Common myeloid progenitor, CD34-positive (primary cell): ENCODE measurements at regions not wholly inside any gene's neighbourhood (a gene's known extent, or its start where the extent isn't known, plus 50 kb on each side); places are given as distances from the start of the nearest gene placed in this dataset.
A peak's percentile ranks its signal among the peaks of the same experiment; 100 is the strongest.
"Not testable (repeated sequence)": the region's sequence is repeated elsewhere in the genome, so short reads cannot be mapped to it uniquely, and the experiment has no call there.

Source experiments
- CTCF ChIA-PET: fragments of 350-600 bp; sonication (Branson Sonifier 250); formaldehyde crosslinking; loops from one replicate; lab custom pipeline; 2021; ENCODE audit warnings: antibody characterized with exemption; lab: Charles Lee
- POLR2A ChIA-PET: fragments of 350-600 bp; sonication (Branson Sonifier 250); formaldehyde crosslinking; loops from one replicate; lab custom pipeline; 2021; ENCODE audit warnings: antibody characterized with exemption; lab: Charles Lee
- DNase-seq, 3 donors: peaks; one replicate each; pipeline versions ENCODE4 v3.0.0 to v3.0.0-alpha.2; 2013
- H3K27ac ChIP-seq, 2 experiments: 1 replicate in 1 of 2; 2 replicates in 1 of 2; pipeline ENCODE4 v1.7.0; 2013; ENCODE audit warnings: inconsistent platforms in 2 of 2, low read length in 2 of 2, mild to moderate bottlenecking in 2 of 2, low read depth in 1 of 2, moderate library complexity in 1 of 2; ENCODE audit not compliant: severe bottlenecking in 2 of 2, insufficient read depth in 1 of 2, poor library complexity in 1 of 2
- H3K27me3 ChIP-seq, 5 experiments: replicated peaks in 2 of 5; 1 replicate in 3 of 5; 2 replicates in 2 of 5; pipeline versions ENCODE4 v1.6.1 to v1.7.0; 2013; ENCODE audit warnings: low read length in 4 of 5, mild to moderate bottlenecking in 2 of 5, moderate library complexity in 2 of 5, inconsistent platforms in 1 of 5; ENCODE audit not compliant: insufficient read depth in 5 of 5, control insufficient read depth in 4 of 5
- H3K36me3 ChIP-seq, 4 experiments: 1 replicate in 2 of 4; 2 replicates in 2 of 4; pipeline versions ENCODE4 v1.6.1 to v1.7.0; 2013; ENCODE audit warnings: low read length in 3 of 4, control low read depth in 1 of 4, mild to moderate bottlenecking in 1 of 4; ENCODE audit not compliant: control insufficient read depth in 4 of 4, insufficient read depth in 4 of 4
- H3K4me1 ChIP-seq, 4 experiments: 1 replicate in 3 of 4; 2 replicates in 1 of 4; pipeline versions ENCODE4 v1.6.1 to v1.7.1; 2013; ENCODE audit warnings: low read length in 3 of 4, mild to moderate bottlenecking in 3 of 4, control low read depth in 1 of 4, inconsistent platforms in 1 of 4, moderate library complexity in 1 of 4; ENCODE audit not compliant: control insufficient read depth in 4 of 4, insufficient read depth in 4 of 4; ENCODE audit errors: control extremely low read depth in 1 of 4
- H3K4me3 ChIP-seq, 7 experiments: 1 replicate in 4 of 7; 2 replicates in 3 of 7; pipeline versions ENCODE4 v1.5.1 to v1.7.0; 2013; ENCODE audit warnings: mild to moderate bottlenecking in 7 of 7, low read length in 6 of 7, moderate library complexity in 6 of 7, inconsistent platforms in 2 of 7, low read depth in 2 of 7, control low read depth in 1 of 7; ENCODE audit not compliant: insufficient read depth in 4 of 7, control insufficient read depth in 1 of 7; ENCODE audit errors: extremely low read depth in 1 of 7
- H3K9me3 ChIP-seq, 5 experiments: 1 replicate in 4 of 5; 2 replicates in 1 of 5; pipeline versions ENCODE4 v1.6.1 to v1.7.1; 2013; ENCODE audit warnings: low read length in 4 of 5, mild to moderate bottlenecking in 2 of 5, inconsistent platforms in 1 of 5, low read depth in 1 of 5, moderate library complexity in 1 of 5; ENCODE audit not compliant: control insufficient read depth in 4 of 5, insufficient read depth in 2 of 5; ENCODE audit errors: control extremely low read depth in 1 of 5
- WGBS: methylation state at CpG from one replicate; pipeline ENCODE4 v1.1.5; 2013; ENCODE audit not compliant: insufficient coverage; 5-methylcytosine and 5-hydroxymethylcytosine counted together

- Histone ChIP-seq H3K9me3 (peaks cover 0 to 3% (median 0%) of the 10 kb centered on the region in 5 experiments), H3K27ac (no peak overlapping the region), H3K4me1 (peaks cover 0 to 10% (median 0%) of the 10 kb centered on the region in 4 experiments), H3K4me3 (no peak overlapping the region), H3K27me3 (no peaks in the 10 kb centered on the region), H3K36me3 (no peaks in the 10 kb centered on the region)
- no peak for DNase-seq
- no CpG with 5 or more reads among the region's 1 CpG for WGBS
- POLR2A ChIA-PET, result no interaction called here
- CTCF ChIA-PET, result no interaction called here
These were observed 195.1 kb upstream of the SAMSN1 start for GRCh38 chr21:14741256-14741655.

GRCh38 chr21:14740692-14741091, 194.6 kb upstream of the SAMSN1 start:
- ChIA-PET POLR2A (no interaction called here), CTCF (no interaction called here)
- no peaks in the 10 kb centered on the region for H3K36me3 ChIP-seq
- H3K9me3 ChIP-seq, result peaks cover 0 to 3% (median 0%) of the 10 kb centered on the region in 5 experiments
- WGBS, result no CpG with 5 or more reads among the region's 1 CpG
- H3K4me1 ChIP-seq, result peaks cover 0 to 10% (median 0%) of the 10 kb centered on the region in 4 experiments
- no peaks in the 10 kb centered on the region for H3K27me3 ChIP-seq
- H3K27ac ChIP-seq, result no peak overlapping the region
- H3K4me3 ChIP-seq, result no peak overlapping the region
- DNase-seq, result peak in 2 of 3 donors; percentile 24 to 47

GRCh38 chr21:14740116-14740515, 194.0 kb upstream of the SAMSN1 start:
- ChIA-PET POLR2A (no interaction called here), CTCF (no interaction called here)
- Histone ChIP-seq H3K4me1 (peaks cover 0 to 10% (median 0%) of the 10 kb centered on the region in 4 experiments), H3K4me3 (no peak overlapping the region), H3K9me3 (peaks cover 0 to 3% (median 0%) of the 10 kb centered on the region in 5 experiments), H3K27me3 (no peaks in the 10 kb centered on the region), H3K27ac (no peak overlapping the region), H3K36me3 (no peaks in the 10 kb centered on the region)
- 92% methylated on average over 2 of the region's 3 CpGs for WGBS
- DNase-seq, result no peak

- 100% methylated on average over 1 of the region's 2 CpGs for WGBS
- ChIA-PET POLR2A (no interaction called here), CTCF (no interaction called here)
- Histone ChIP-seq H3K4me1 (peaks cover 0 to 10% (median under 1%) of the 10 kb centered on the region in 4 experiments), H3K27me3 (no peaks in the 10 kb centered on the region), H3K36me3 (no peaks in the 10 kb centered on the region), H3K4me3 (no peak overlapping the region), H3K27ac (no peak overlapping the region), H3K9me3 (no peaks in the 10 kb centered on the region)
- no peak for DNase-seq
These were observed 193.5 kb upstream of the SAMSN1 start for GRCh38 chr21:14739590-14739989.

- H3K9me3 ChIP-seq, H3K4me3 ChIP-seq, H3K27ac ChIP-seq, DNase-seq, H3K27me3 ChIP-seq, POLR2A ChIA-PET, H3K36me3 ChIP-seq: not testable (repeated sequence)
- no CpG with 5 or more reads among the region's 3 CpGs for WGBS
- CTCF ChIA-PET, result interaction anchor here (0.6 to 1.8 kb wide), 10 partner anchors 9 to 478 kb away, joined by 3 to 6 read pairs (median 3); no protein-coding TSS in a partner anchor
- peaks cover 0 to 12% (median 7%) of the 10 kb centered on the region in 4 experiments for H3K4me1 ChIP-seq
These were observed 192.5 kb upstream of the SAMSN1 start for GRCh38 chr21:14738576-14738975.

- POLR2A ChIA-PET, result no interaction called here
- DNase-seq, result peak; percentile 72 to 90 (median 89)
- peaks cover 0 to 12% (median 7%) of the 10 kb centered on the region in 4 experiments for H3K4me1 ChIP-seq
- no peak overlapping the region for H3K27ac ChIP-seq
- H3K36me3 ChIP-seq, result no peaks in the 10 kb centered on the region
- H3K27me3 ChIP-seq, result no peaks in the 10 kb centered on the region
- no peak overlapping the region for H3K4me3 ChIP-seq
- H3K9me3 ChIP-seq, result no peaks in the 10 kb centered on the region
- 20% methylated on average over 1 of the region's 6 CpGs for WGBS
- CTCF ChIA-PET, result interaction anchor here (0.6 to 2.3 kb wide), 12 partner anchors 9 to 478 kb away, joined by 3 to 7 read pairs (median 4); no protein-coding TSS in a partner anchor
These were observed 191.8 kb upstream of the SAMSN1 start for GRCh38 chr21:14737922-14738321.

GRCh38 chr21:14737284-14737691, 191.2 kb upstream of the SAMSN1 start:
- H3K4me1 ChIP-seq, result peaks cover 0 to 12% (median 7%) of the 10 kb centered on the region in 4 experiments
- no peaks in the 10 kb centered on the region for H3K9me3 ChIP-seq
- no peak overlapping the region for H3K27ac ChIP-seq
- POLR2A ChIA-PET, result no interaction called here
- H3K36me3 ChIP-seq, result no peaks in the 10 kb centered on the region
- peak; percentile 29 to 74 (median 65) for DNase-seq
- H3K27me3 ChIP-seq, result no peaks in the 10 kb centered on the region
- H3K4me3 ChIP-seq, result no peak overlapping the region
- CTCF ChIA-PET, result interaction anchor here (0.7 to 2.3 kb wide), 8 partner anchors 9 to 321 kb away, joined by 3 to 7 read pairs (median 4); no protein-coding TSS in a partner anchor
- WGBS, result no CpG with 5 or more reads among the region's 2 CpGs
